Skeletal muscle cell (primary cell): ENCODE measurements at regions not wholly inside any gene's neighbourhood (a gene's known extent, or its start where the extent isn't known, plus 50 kb on each side); places are given as distances from the start of the nearest gene placed in this dataset.
A peak's percentile ranks its signal among the peaks of the same experiment; 100 is the strongest.
"Not testable (repeated sequence)": the region's sequence is repeated elsewhere in the genome, so short reads cannot be mapped to it uniquely, and the experiment has no call there.

Source experiments
- DNase-seq: peaks from one replicate; pipeline ENCODE4 v3.0.0-alpha.2; 2010; ENCODE audit warnings: low read depth
- H3K4me3 ChIP-seq: 2 replicates; pipeline ENCODE4 v1.5.1; 2011; ENCODE audit warnings: low read depth, mild to moderate bottlenecking, control low read depth, low read length, moderate library complexity

DNA sequence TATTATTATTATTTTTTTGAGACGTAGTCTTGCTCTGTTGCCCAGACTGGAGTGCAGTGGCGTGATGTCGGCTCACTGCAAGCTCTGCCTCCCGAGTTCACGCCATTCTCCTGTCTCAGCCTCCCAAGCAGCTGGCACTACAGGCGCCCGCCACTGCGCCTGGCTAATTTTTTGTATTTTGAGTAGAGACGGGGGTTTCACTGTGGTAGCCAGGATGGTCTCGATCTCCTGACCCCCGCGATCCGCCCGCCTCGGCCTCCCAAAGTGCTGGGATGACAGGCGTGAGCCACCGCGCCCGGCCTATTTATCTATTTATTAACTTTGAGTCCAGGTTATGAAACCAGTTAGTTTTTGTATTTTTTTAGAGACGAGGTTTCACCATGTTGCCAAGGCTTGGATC is 3901.0 kb upstream of the OR11H1 start:
- DNase-seq, H3K4me3 ChIP-seq: not testable (repeated sequence)

DNA sequence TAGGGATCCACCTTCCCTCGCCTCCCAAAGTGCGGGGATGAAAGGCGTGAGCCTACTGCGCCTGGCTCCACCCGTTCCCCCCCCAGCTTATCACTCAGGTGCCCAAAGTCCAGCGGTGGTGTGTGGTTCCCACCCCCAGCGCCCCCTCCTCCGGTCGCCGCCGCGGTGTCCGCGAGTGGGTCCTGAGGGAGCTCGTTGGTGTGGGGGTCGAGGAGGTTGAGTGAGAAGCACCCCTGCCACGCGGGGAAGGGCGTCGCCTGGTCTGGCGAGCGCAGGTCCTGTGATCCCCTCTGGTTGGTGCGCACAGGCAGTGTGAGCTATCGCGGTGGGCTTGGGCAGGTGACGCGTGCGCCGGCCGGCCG is 3900.6 kb upstream of the OR11H1 start:
- DNase-seq: peak; percentile 2
- no peak overlapping the region for H3K4me3 ChIP-seq

DNA sequence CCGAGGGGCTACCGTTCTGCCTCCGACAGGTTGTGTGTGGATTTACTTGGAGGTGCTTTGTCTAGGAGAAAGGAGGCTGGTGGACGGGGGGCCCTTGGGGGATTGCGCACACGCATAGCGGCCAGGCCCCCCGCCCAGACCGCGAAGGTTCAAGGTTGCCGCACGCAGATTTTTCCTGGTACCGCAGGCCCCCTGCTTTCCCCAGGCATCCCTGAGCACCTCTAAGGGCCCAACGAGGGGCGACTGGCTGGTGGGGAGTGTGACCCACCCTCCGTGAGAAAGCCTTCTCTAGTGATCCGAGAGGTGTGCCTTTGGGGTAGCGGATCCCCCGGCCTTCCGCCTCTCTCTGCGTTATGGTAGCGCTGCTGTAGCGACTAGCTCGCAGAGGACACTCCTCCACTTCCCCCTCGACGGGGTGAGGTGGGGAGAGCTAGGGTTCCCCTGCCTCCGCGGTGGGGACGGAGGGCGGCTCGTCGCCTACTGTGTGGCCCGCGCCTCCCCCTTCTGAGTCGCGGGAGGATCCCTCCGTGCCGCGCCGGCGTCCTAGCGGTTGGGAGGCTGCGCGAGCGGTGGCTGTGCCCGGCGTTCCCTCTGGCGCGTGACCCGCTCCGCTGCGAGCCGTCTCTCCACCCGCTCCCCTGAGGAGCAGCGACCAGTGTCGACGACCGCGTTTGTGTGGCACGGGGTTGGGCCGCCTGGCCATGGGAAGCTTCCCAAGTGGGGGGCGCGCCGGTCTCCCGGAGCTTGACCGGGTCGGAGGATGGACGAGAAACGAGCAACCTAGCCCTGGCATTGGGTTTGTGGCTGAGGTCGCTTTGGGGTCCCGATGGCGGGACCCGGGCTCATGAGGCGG is 3900.0 kb upstream of the OR11H1 start:
- no peak overlapping the region for H3K4me3 ChIP-seq
- no peak for DNase-seq

DNA sequence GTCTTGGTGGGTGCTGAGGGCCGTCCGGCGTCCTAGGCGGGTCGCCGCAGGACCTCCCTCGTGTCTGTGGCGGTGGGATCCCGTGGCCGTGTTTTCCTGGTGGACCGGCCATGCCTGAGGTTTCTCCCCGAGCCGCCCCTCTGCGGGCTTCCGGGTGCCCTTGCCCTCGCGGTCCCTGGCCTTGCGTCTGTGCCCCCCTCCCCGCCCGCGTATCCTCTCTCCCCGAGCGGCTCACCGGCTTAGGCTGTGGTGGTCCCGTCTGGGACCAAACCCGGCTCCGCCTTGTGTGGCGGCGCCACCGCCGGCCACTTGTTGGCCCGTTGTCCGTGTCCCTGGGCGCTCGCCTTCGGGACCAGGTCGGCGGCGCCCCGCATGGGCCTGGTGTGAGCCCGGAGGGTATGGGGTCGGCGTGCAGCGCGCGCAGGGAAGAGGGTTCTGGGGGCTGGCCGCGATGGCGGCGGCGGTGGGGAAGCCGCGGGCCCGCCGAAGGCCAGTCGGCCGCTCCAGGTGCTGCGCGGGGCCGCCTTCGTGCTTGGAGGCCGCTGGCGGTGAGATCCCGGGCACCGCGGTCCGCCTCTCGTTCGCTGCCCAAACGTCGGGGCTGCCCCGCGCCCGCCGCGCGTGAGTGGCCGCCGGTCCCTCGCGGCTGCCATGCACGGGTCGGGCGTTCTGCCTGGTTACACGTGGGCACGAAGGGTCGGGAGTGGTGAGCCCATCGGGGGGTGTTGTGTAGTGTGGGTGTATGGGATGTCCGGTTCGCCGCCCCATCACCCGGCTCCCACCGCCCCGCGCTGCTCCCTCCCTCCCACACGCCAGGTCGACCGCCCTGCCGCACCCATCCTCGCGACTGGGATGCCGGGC is 3899.1 kb upstream of the OR11H1 start:
- DNase-seq: no peak
- no peak overlapping the region for H3K4me3 ChIP-seq

DNA sequence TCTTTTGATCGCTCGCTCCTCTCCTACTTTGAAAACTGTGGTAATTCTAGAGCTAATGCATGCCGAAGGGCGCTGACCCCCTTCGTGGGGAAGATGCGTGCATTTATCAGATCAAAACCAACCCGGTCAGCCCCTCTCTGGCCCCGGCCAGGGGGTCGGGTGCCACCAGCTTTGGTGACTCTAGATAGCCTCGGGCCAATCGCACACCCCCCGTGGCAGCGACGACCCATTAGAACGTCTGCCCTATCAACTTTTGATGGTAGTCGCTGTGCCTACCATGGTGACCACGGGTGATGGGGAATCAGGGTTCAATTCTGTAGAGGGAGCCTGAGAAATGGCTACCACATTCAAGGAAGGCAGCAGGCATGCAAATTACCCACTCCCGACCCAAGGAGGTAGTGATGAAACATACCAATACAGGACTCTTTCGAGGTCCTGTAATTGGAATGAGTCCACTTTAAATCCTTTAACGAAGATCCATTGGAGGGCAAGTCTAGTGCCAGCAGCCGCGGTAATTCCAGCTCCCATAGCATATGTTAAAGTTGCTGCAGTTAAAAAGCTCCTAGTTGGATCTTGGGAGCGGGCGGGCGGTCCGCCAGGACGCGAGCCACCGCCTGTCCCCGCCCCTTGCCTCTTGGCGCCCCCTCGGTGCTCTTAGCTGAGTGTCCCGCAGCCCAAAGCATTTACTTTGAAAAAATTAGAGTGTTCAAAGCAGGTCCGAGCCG is 3898.2 kb upstream of the OR11H1 start:
- no peak overlapping the region for H3K4me3 ChIP-seq
- no peak for DNase-seq

- not testable (repeated sequence) for H3K4me3 ChIP-seq, DNase-seq
These were observed 3897.5 kb upstream of the OR11H1 start for GRCh38 chr22:11630386-11631084.
